Limb (tissue), 2 donors: ENCODE measurements at regions not wholly inside any gene's neighbourhood (a gene's known extent, or its start where the extent isn't known, plus 50 kb on each side); places are given as distances from the start of the nearest gene placed in this dataset.

Experiments
- DNase-seq, 2 donors: peaks; one replicate each; pipeline ENCODE4 v3.0.0-alpha.2; 2016; ENCODE audit errors: extremely low spot score in 2 of 2

DNA sequence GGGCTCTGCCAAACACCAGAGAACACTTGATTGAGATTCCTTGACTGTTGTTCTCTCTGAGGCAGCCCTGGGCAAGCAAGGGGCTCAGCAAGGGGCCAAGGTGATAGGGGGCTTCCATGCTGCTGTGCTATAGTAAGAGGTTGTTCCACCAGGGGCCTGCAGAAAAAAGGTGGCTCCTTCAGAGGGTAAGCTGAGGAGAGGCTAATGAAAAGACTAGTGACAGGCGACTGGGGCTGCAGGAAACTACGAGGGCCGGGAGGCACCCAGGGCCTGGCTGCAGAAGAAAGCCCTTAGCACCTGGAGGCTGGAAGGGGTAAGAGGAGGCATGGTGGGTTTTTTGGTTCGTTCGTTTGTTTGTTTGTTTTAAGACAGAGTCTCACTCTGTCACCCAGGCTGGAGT is 88.0 kb upstream of the CTNNA1 start:
- DNase-seq: no peak

DNA sequence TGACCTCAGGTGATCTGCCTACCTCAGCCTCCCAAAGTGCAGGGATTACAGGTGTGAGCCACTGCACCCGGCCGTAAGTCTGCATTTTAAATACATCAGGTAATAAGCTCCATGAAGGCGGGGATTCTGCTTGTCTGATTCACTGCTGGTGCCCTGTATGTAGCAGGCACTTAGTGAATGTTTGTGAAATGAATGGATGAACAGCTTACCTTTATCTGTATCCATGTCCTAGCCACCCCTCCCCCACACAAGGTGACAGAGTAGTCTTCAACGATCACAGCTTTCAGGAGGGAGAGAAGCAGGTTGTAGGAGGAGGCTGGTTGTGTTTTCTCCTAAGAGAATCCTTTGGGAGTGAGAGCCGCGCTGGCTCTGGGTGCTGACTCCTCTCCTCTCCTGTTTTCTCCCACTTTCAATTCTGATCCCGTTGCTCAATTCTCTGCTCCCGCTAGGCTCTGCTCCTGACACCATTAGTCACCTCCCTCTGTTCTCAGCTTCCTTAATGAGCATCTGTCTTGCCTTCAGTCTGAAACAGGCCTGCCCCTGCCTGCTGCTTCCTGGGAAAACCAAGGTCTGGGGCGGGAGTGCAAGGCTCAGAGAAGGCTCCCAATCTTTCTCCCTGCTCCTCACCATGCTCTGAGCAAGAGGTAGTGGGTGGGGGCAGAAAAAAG is 88.8 kb upstream of the CTNNA1 start:
- DNase-seq: no peak

DNA sequence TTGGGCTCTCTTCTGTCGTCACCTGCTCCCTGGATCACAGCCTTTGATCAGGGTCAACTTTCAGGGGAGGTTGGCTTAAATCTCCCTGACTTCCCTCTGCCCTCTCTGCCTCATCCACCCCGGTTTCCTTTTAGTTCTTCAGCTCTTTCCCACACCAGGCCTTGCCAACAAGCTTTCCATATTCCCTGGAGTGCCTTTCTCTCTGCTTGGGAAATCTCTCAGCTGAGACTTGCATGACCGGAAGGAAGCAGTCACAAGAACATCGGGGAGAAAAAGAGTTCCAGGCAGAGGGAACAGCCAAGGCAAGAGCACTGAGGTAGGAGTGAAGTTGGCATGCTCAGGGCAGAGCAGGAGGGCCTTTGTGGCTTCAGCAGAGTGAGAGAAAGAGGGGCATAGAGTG is 88.4 kb upstream of the HSPA9 start:
- no peak for DNase-seq

DNA sequence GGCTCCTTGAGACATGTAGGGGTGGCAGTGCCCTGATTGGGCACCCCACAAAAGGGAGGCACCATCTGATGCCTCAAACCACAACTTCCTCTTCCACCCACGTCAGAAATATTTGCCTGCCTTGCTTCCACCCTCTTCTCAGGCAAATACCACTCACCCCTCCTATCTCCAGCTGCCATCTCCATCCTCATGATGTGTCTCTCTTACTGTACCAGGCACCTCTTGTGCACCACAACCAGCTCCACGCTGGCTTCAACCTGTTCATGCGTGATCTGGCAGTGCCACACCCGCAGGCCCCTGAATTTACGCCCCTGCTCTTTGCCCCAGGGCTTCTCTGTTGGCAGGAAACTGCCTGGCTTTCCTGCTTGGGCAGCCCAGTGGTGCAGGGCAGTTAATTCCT is 87.8 kb upstream of the HSPA9 start:
- no peak for DNase-seq

DNA sequence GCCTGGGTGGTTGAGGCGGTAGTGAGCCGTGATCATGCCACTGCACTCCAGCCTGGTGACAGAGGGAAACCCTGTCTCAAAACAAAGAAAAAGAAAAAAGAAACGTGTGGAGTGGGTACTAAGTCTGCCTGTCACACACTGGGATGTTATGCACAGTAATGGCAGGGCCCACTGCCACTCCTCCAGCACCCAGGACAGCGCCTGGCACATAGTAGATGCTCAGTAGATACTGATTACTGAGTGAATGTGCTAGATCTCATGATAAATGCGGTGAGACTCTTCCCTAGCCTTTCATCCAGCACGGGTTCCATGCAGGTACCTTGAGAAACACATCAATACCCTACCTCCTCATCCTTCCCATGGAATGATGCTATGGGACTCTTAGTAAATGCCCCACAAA is 87.4 kb upstream of the HSPA9 start:
- DNase-seq: no peak

- DNase-seq: no peak
These were observed 86.8 kb upstream of the HSPA9 start for GRCh38 chr5:138661991-138662434.

GRCh38 chr5:138661291-138661960 is 86.2 kb upstream of the HSPA9 start:
- DNase-seq: no peak

DNA sequence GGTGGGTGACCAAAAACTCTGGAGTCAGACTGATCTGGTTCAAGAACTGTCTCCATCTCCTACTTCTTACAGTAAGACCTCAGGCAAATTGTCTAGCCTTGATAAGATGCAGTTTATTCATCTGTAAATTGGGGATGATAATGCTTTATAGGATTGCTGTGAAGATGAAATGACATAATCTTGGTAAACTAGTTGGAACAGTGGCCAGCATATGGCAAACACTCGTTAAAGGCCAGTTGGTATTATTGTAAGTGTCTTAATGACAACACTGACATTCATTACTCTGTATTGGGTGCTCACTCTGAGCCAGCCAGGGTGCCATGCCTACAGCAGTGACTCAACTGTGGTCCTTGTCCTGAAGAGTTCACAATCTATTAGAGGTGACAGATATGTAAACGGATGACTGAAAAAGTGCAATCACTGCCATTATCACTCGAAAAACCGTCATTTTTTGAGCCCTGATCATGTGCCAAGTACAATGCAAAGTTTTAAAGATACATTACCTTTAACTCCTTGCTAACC is 84.9 kb upstream of the HSPA9 start:
- no peak for DNase-seq

DNA sequence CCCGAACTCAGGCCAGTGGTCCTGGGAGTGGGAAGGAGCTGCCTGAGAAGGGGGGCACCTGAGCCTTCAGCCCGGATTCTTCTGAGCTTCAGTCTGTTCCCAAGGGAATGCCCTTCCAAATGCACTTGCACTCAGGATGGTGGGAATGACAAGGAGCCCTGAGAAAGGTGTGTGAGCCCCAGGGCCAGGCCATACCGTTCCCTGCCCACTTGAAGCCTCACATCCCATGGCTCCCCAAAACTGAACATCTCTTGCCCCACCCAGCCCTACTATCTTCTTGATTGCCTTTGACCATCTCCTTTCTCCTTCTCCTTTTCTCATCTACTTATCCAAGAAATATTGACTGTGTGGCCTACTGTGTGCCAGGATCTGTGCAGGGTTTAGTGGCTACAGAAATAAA is 84.4 kb upstream of the HSPA9 start:
- no peak for DNase-seq

DNA sequence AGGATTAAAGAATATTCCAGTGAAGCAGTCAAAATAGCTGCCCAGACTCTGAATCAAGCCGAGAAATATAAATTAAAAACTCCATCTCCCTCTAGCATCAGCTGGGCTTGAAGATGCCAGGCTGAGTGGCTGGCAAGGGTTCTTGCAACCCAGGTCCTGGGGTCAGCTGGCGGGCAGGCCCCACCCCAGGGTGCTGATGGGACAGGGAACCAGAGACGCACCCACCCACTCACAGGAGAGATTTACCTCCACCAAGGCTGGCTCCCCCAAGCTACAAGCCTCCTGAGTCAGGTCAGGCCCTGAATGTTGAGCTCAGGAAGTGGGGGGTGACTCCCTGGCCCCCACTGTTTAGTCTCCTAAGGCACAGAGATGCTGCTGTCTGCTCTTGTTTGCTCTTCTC is 83.9 kb upstream of the HSPA9 start:
- DNase-seq: no peak

DNA sequence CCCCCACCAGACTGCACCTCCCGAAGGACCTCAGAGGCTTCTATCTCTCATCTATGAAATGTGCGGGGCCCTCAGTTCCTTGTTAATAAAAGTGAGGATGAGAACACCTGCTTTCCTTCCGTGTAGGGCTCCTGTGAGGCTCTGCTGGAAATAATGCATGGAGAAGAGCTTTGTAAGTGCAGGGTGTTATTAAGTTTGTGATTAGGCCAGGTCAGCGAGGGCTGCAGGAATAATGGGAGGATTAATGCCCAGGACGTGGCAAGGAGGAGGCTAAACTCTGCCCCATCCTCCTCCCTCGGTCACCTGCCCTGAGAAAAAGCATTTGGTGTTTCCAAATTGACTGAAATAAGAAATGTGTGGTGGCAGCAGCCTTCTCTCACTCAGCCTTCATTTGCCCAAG is 83.5 kb upstream of the HSPA9 start:
- DNase-seq: no peak

- DNase-seq: no peak
These were observed 82.2 kb upstream of the HSPA9 start for GRCh38 chr5:138657360-138657759.

DNA sequence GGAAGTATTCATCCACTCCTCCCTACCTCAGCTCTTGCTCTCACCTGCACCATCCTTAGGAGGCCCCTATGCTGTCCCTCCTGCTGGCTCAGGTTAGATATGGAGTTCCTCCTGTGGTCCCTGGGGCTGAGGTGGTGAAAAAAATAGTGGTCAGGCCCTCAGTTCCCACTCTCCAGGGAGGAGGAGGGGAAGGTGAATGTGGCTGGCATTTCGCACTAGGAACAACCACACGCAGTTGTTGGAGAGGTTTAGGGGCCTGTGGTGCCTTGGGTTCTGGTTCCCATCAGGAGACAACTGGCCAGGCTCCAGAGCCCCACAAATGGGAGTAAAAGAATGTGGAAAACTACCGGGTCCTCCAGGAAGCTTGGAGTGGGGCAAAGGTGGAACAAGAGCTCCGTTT is 81.7 kb upstream of the HSPA9 start:
- DNase-seq: no peak

GRCh38 chr5:138655530-138656190 is 80.5 kb upstream of the HSPA9 start:
- no peak for DNase-seq

- DNase-seq: no peak
These were observed 79.2 kb upstream of the HSPA9 start for GRCh38 chr5:138654281-138654867.

- DNase-seq: no peak
These were observed 78.3 kb upstream of the HSPA9 start for GRCh38 chr5:138653502-138653901.

DNA sequence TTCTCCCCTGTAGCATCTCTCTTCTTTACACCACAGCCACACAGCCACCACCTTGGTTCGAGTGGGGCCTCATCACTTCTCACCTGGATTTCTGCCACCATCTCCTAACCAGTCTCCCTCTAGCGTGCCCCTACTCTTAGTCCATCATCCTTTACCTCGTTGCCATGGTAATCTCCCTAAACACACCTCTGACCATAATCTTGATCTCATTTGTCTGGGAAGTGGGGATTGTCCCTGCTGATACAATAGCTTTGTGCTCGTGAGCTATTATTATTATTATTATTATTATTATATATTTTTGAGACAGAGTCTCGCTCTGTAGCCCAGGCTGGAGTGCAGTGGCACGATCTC is 76.5 kb upstream of the HSPA9 start:
- no peak for DNase-seq

- DNase-seq: no peak
These were observed 76.0 kb upstream of the HSPA9 start for GRCh38 chr5:138651058-138651766.

DNA sequence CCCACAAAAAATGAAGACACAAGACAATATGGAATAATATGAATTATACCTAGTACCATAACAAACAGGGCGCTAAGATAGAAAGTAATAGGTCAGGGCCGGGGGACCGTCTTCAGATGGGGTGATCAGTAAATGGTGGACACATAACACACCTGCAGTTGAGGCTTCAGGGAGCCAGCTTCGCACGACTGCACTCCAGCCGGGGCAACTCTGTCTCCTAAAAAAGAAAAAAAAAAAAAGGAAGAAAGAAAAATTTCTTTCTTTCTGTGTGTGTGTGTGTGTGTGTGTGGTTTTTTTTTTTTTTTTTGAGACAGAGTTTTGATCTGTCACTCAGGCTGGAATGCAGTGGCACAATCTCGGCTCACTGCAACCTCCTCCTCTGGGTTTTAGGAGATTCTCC is 75.0 kb upstream of the HSPA9 start:
- no peak for DNase-seq

GRCh38 chr5:138649775-138650174 is 74.6 kb upstream of the HSPA9 start:
- DNase-seq: no peak

DNA sequence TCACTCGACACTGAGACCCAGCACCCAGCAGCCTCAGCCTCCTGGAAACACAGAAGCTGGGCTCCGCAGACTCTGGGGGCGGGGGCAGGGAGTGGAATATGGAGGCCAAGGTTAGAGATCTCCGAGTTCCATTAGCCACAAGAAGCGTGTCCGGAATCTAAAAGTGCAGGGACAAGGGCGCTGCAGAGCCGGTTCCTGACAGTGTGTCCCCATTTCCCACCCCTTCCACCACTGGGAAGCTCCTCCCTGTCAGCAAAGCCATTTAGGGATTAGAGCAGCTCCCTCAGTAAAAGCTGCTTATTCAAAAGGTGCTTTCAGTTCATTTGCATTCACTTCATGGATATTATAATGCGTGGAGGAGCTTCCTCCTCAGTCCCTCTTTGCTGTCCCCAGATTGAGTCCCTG is 74.1 kb upstream of the HSPA9 start:
- no peak for DNase-seq

GRCh38 chr5:138648841-138649240 is 73.6 kb upstream of the HSPA9 start:
- no peak for DNase-seq
